Uterus (tissue), 3 donors: ENCODE measurements at regions not wholly inside any gene's neighbourhood (a gene's known extent, or its start where the extent isn't known, plus 50 kb on each side); places are given as distances from the start of the nearest gene placed in this dataset.

Source experiments
- DNase-seq, 2 donors: peaks; one replicate each; pipeline ENCODE4 v3.0.0-alpha.2; 2019 to 2020
- H3K27ac ChIP-seq, 2 donors: fragments of 200-600 bp; sonication (generic); 1 replicate in 1 of 2; 2 replicates in 1 of 2; pipeline ENCODE4 v1.5.1; 2016 to 2018
- H3K27me3 ChIP-seq, 2 donors: fragments of 200-600 bp; sonication (generic); one replicate each; pipeline ENCODE4 v1.5.1; 2018 to 2019; ENCODE audit warnings: control low read depth in 1 of 2
- H3K36me3 ChIP-seq, 2 donors: fragments of 200-600 bp; sonication (generic); one replicate each; pipeline ENCODE4 v1.5.1; 2019; ENCODE audit warnings: control low read depth in 1 of 2
- H3K4me1 ChIP-seq, 2 donors: fragments of 200-600 bp; sonication (generic); one replicate each; pipeline ENCODE4 v1.5.1; 2018 to 2019; ENCODE audit warnings: control low read depth in 1 of 2
- H3K4me3 ChIP-seq, 2 donors: fragments of 200-600 bp; sonication (generic); 1 replicate in 1 of 2; 2 replicates in 1 of 2; pipeline ENCODE4 v1.5.1; 2018 to 2019; ENCODE audit warnings: mild to moderate bottlenecking in 1 of 2
- H3K9me3 ChIP-seq, 2 donors: fragments of 200-600 bp; sonication (generic); one replicate each; pipeline ENCODE4 v1.5.1; 2019; ENCODE audit warnings: control low read depth in 1 of 2
- CTCF ChIP-seq, 4 experiments: fragments of 200-600 bp in 2 of 4; fragments of 450-650 bp in 2 of 4; sonication (generic) in 2 of 4; IDR thresholded peaks; one replicate each; pipeline ENCODE4 v1.5.1; 2016 to 2019; ENCODE audit warnings: antibody characterized with exemption in 4 of 4, mild to moderate bottlenecking in 2 of 4, moderate library complexity in 1 of 4
- POLR2A ChIP-seq, 2 donors: fragments of 450-650 bp; IDR thresholded peaks; one replicate each; pipeline ENCODE4 v1.6.1; 2016; ENCODE audit warnings: antibody characterized with exemption in 2 of 2, mild to moderate bottlenecking in 1 of 2, moderate library complexity in 1 of 2
- intact Hi-C: fragments of 100-400 bp; cut with DNase I; formaldehyde crosslinking; loops from one replicate; pipeline ENCODE4 v1.15.1; 2023; ENCODE audit warnings: low total_unique reads
- donor health status: DM: yes; HTN: yes; CAD: no.

GRCh38 chr18:40094441-40094840, 1860.6 kb upstream of the PIK3C3 start:
- Histone ChIP-seq H3K36me3 (no peaks in the 10 kb centered on the region), H3K27ac (no peak overlapping the region), H3K9me3 (no peaks in the 10 kb centered on the region), H3K4me1 (no peaks in the 10 kb centered on the region), H3K4me3 (no peak overlapping the region), H3K27me3 (no peaks in the 10 kb centered on the region)
- intact Hi-C loops, result no loop called here
- no peak for TF ChIP-seq CTCF (IDR thresholded peaks at IDR 0.05)
- no peak for DNase-seq

- H3K36me3 ChIP-seq, result no peaks in the 10 kb centered on the region
- intact Hi-C loops, result no loop called here
- H3K4me3 ChIP-seq, result peak overlapping the region in 1 of 2 donors; percentile 6
- no peaks in the 10 kb centered on the region for H3K4me1 ChIP-seq
- DNase-seq, result no peak
- H3K27ac ChIP-seq, result no peak overlapping the region
- H3K27me3 ChIP-seq, result no peaks in the 10 kb centered on the region
- no peak for TF ChIP-seq CTCF (IDR thresholded peaks at IDR 0.05)
- no peak for TF ChIP-seq POLR2A (IDR thresholded peaks at IDR 0.05)
- no peaks in the 10 kb centered on the region for H3K9me3 ChIP-seq
These were observed 1866.9 kb upstream of the PIK3C3 start for GRCh38 chr18:40088130-40088529.

- no peaks in the 10 kb centered on the region for H3K4me1 ChIP-seq
- TF ChIP-seq CTCF (IDR thresholded peaks at IDR 0.05) (no peak), POLR2A (IDR thresholded peaks at IDR 0.05) (no peak)
- H3K4me3 ChIP-seq, result no peak overlapping the region
- no peaks in the 10 kb centered on the region for H3K9me3 ChIP-seq
- no peaks in the 10 kb centered on the region for H3K27me3 ChIP-seq
- H3K27ac ChIP-seq, result no peak overlapping the region
- no peak for DNase-seq
- intact Hi-C loops, result no loop called here
- H3K36me3 ChIP-seq, result no peaks in the 10 kb centered on the region
These were observed 1875.2 kb upstream of the PIK3C3 start for GRCh38 chr18:40079786-40080185.

GRCh38 chr18:40075616-40076015, 1879.4 kb upstream of the PIK3C3 start:
- no peaks in the 10 kb centered on the region for H3K9me3 ChIP-seq
- H3K27me3 ChIP-seq, result no peaks in the 10 kb centered on the region
- H3K4me3 ChIP-seq, result no peak overlapping the region
- no peak for DNase-seq
- H3K4me1 ChIP-seq, result no peaks in the 10 kb centered on the region
- H3K27ac ChIP-seq, result no peak overlapping the region
- no peaks in the 10 kb centered on the region for H3K36me3 ChIP-seq
- TF ChIP-seq CTCF (IDR thresholded peaks at IDR 0.05) (no peak), POLR2A (IDR thresholded peaks at IDR 0.05) (no peak)
- intact Hi-C loops, result no loop called here

- Histone ChIP-seq H3K36me3 (no peaks in the 10 kb centered on the region), H3K27ac (no peak overlapping the region), H3K9me3 (no peaks in the 10 kb centered on the region), H3K4me3 (no peak overlapping the region), H3K4me1 (no peaks in the 10 kb centered on the region), H3K27me3 (no peaks in the 10 kb centered on the region)
- DNase-seq, result no peak
- intact Hi-C loops, result no loop called here
- TF ChIP-seq POLR2A (IDR thresholded peaks at IDR 0.05), result no peak
- no peak for TF ChIP-seq CTCF (IDR thresholded peaks at IDR 0.05)
These were observed 1882.3 kb upstream of the PIK3C3 start for GRCh38 chr18:40072761-40073160.
